Activated CD8-positive, alpha-beta memory T cell treated with anti-CD3 and anti-CD28 coated beads for 36 hours (primary cell): ENCODE measurements at regions not wholly inside any gene's neighbourhood (a gene's known extent, or its start where the extent isn't known, plus 50 kb on each side); places are given as distances from the start of the nearest gene placed in this dataset.

Experiments
- CTCF ChIA-PET: fragments of 350-600 bp; sonication (Branson Sonifier 250); formaldehyde crosslinking; loops from one replicate; lab custom pipeline; 2021; ENCODE audit warnings: antibody characterized with exemption; lab: Charles Lee
- POLR2A ChIA-PET: fragments of 350-600 bp; sonication (Branson Sonifier 250); formaldehyde crosslinking; loops from one replicate; lab custom pipeline; 2021; ENCODE audit warnings: antibody characterized with exemption; lab: Charles Lee

DNA sequence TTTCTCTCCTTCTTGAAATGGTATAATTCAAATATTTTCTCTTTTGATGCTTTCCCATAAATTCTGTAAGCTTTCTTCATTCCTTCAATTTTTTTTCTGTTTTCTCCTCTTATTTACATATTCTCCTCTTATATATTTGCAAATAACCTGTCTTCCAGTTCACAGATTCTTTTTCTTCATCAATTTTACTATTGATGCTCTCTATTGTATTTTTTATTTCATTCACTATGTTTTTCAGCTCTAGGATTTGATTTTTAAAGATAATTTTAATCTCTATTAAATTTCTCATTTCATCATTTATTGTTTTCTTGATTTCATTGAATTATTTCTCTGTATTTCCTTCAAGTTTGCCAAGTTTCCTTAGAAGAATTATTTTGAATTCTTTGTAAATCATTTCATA is 54.0 kb upstream of the PRPS1L1 start:
- ChIA-PET POLR2A (no interaction called here), CTCF (no interaction called here)

DNA sequence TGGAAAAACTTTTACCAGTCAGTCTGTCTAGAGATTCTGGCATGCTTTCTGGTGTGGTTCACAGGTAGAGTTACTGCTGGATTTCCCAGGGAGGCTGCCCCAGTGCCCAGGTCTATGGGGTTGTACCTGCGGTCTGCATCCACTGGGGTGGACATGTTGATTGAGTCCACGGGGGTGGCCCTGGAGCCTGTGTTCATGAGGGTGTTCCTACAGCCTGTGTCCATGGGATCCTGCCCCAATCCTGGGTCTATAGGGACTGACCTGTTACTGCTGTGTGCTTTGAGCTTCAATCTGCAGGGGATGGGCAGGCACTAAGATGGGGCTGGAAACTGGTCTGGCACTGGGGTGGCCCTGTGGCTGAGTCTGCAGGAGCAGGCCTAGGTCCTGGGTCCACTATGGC is 54.5 kb upstream of the PRPS1L1 start:
- POLR2A ChIA-PET, result no interaction called here
- CTCF ChIA-PET, result no interaction called here

GRCh38 chr7:18086165-18087025 is 58.7 kb upstream of the PRPS1L1 start:
- POLR2A ChIA-PET, result no interaction called here
- CTCF ChIA-PET, result no interaction called here

DNA sequence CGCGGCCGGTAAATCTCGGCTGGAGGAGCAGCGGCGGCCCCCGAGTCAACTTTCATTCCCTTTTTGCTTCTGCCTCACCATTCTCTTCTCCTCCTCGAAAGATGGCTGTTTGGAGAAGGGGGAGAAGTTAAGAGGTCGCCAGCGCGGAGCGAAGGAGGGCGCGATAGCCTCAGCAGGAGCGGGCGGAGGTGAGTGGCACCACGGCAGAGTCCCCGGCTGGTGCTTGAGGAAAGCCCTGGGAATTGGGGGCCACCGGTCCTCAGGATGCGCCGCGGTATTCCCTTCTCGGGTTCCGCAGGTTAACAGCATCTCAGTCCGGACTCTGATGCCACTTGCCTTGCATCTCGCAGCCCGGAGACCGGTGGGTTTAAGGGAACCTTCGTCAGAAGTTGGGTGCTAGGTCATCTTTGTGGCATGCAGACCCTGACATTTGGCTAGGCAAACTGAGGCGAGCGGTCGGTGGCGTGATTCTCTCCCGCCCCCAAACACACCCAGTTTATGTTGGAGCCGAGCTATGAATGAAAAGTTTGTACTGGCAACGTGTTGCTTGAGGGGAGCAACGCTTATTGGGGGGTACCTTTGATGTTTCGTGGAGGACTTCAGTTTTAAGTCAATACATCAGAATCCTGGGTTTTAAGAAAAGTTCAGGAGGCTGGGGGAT is 59.5 kb upstream of the PRPS1L1 start:
- POLR2A ChIA-PET, result no interaction called here
- CTCF ChIA-PET, result no interaction called here

- CTCF ChIA-PET, result interaction anchor here (0.6 kb wide), 1 partner anchor 36 kb away, joined by 3 read pairs; no protein-coding TSS in a partner anchor
Observed at GRCh38 chr7:18087687-18088078, 60.0 kb upstream of the PRPS1L1 start.

DNA sequence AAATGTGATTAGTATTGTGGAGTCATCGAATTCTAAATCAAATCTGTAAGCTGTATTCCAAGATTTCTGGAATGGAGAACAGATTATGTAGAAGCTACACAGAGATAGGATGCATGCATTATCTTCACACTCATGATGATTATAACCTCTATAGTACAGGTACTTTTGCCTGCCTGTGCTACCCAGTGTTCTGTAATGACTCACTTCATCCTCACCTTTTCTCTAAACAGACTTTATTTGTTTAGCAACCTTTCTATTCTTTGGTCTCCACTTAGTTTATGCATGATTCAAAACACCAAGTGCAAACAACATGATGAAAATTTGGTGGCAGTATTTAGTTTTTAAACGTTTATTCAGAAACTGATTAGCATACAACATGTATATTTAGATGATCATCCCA is 68.4 kb upstream of the PRPS1L1 start:
- ChIA-PET POLR2A (no interaction called here), CTCF (no interaction called here)

More at GRCh38 chr7:18087687-18088078, 60.0 kb upstream of the PRPS1L1 start:
- POLR2A ChIA-PET, result no interaction called here

DNA sequence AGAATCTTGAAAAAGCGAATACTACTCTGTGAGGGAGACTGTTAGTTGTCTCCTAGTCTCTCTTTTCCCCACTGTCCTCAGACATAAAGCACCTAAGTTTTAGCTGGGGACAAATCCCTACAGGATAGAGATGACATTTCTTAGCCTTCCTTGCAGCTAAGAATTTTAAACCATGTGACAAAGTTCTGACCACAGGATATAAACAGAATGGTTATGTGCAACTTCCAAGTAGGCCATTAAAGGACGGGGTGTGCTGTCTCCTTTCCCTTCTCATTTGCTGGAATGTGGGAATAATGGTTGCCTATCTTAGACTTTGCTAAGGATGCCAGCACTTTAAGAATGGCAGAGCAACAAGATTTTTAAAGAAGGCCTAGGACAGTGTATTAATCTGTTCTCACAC is 74.9 kb upstream of the PRPS1L1 start:
- ChIA-PET POLR2A (no interaction called here), CTCF (no interaction called here)

GRCh38 chr7:18103436-18104218 is 76.0 kb upstream of the PRPS1L1 start:
- ChIA-PET CTCF (no interaction called here), POLR2A (no interaction called here)

DNA sequence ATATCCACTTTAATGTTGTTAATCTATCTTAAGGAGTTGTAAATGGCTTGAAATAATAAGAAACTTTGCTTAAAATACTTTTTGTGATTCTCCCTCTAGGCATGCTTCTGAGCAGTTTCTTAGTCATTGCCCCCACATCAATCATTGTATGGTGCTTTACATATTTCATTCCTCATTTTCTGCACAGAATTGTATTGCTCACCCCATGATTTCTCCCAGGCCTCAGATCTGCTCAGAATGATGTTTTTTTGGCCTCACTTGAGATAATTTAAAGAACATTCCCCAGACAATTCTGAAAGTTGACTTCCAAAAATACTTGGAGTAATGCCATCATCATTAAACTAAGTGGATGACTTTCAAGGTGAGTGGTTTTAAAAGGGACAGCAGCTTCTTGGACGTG is 82.1 kb upstream of the PRPS1L1 start:
- CTCF ChIA-PET, result no interaction called here
- POLR2A ChIA-PET, result no interaction called here

GRCh38 chr7:18116661-18117060 is 89.0 kb upstream of the PRPS1L1 start:
- ChIA-PET CTCF (no interaction called here), POLR2A (no interaction called here)

DNA sequence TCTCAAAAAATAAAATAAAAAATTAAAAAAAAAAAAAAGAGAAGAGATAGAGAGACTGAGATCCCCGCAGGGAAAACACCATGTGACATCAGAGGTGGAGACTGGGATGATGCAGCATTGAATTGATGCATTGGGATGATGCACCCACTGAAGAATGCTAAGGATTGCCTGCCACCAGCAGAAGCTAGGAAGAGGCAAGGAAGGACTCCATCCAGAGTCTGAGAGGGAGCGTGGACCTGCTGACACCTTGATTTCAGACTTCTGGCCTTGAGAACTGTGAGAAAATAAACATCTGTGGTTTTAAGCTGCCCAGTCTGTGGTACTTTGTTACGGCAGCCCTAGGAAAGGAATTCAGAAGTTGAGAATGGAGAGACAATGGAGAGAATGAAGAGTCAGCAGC is 89.8 kb upstream of the PRPS1L1 start:
- CTCF ChIA-PET, result no interaction called here
- POLR2A ChIA-PET, result no interaction called here

DNA sequence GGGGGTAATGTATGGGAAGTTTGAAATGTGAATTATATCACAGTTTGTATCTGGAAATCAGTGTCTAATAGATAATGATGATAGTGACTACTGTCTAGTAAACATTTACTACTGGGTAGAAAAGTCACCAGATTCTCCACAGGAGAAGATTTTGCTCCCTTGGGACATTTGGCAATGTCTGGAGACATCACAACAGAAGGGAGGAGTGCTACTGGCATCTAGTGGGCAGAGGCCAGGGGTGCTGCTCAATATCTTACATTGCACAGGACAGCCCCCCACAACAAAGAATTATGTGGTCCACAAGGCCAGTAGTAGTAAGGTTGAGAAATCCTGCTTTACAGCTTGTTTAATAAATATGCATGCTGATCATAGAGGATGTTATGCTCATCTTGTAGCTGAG is 92.3 kb upstream of the PRPS1L1 start:
- POLR2A ChIA-PET, result no interaction called here
- CTCF ChIA-PET, result no interaction called here

DNA sequence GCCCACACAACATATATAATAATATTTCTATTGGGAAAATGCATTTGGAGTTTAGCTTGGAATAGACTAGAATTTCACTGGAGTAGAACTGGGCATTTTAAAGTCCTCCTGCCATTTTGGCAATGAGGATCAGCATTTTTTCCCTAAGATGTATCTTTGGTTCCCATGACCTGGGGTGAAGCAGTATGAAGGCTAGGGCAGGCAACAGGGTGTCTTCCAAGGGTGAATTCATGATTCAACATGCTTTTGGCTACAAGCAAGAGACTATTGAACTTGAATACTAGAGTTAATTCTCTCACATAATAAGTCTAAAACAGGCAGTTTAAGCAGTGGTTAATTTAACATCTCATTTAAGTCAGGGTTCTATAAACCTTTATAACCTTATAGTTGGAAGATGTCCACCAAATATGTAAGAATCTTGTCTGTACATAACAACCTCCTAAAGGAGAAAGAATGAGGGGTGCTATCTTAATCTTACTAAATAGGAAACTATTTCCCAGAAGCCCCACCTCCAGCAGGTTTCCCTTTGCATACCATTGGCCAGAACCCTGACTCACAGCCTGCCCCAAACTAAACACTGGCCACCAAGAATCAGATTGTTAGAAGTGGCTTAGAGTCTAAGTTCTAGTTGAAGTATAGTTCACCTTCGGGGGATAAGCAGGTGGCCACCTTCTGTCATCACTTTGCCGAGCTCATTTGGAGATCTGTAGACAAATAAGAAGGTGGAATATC is 96.0 kb upstream of the PRPS1L1 start:
- POLR2A ChIA-PET, result no interaction called here
- CTCF ChIA-PET, result no interaction called here

GRCh38 chr7:18125476-18125875 is 97.8 kb upstream of the PRPS1L1 start:
- ChIA-PET POLR2A (no interaction called here), CTCF (no interaction called here)

DNA sequence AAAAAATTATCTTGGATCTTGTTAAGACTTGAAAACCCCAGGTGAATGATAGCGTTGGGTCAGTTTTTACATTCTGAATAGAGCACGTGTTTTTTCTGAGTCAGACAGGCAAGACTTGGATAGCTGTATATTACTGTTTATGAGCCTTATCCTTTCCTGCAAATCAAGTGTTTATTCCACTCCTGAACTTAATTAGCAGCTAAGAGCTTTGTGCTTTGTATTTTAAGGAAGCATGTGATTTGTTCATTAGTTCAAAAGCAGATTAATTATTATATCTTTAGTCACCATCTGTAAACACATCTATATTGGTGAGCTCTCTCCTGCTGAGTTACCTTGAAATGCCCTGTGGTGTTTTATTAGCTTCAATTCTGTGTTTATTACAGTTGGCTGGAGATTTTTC is 98.6 kb upstream of the PRPS1L1 start:
- ChIA-PET POLR2A (no interaction called here), CTCF (no interaction called here)

- ChIA-PET POLR2A (no interaction called here), CTCF (no interaction called here)
Observed at GRCh38 chr7:18128846-18129245, 101.2 kb upstream of the PRPS1L1 start.

- CTCF ChIA-PET, result no interaction called here
Observed at GRCh38 chr7:18132811-18133210, 105.2 kb upstream of the PRPS1L1 start.

DNA sequence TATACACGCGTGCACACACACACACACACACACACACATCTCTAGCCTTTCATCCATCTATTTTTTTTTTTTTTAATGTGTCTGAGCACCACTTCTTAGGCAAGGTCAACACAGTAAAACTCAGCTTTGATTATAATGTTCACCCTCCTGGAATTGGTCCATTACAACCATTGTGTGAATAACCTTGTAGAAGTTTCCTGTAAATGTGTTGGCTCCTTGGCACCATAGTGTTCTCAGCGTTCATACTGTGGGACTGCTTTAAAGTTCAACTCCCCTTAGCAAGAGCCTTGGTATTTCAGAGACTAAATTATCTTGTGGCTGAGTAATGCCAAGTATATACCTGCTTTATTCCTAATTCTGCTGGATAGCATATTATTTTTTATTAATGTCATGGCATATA is 106.3 kb upstream of the PRPS1L1 start:
- POLR2A ChIA-PET, result no interaction called here
- CTCF ChIA-PET, result no interaction called here

More at GRCh38 chr7:18132811-18133210, 105.2 kb upstream of the PRPS1L1 start:
- POLR2A ChIA-PET, result no interaction called here

DNA sequence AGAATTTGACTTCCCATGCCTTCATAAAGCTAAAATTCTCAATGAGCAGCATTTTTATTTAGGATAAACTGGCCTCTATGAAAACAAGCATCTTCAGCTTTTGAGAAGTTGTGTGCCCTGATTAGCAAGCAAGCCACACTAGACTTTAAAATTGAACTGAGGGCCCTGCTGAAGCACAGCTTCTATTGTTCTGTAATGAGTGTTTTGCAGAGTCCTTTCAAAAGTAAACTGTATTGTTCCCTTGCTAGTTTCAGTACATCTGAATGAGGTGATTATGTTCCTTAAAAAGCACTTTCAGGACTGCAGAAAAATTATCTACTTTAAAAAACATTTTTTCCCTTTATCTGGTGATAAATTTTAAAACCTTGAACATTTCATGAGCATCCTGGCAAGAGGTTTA is 113.3 kb upstream of the PRPS1L1 start:
- POLR2A ChIA-PET, result no interaction called here
- CTCF ChIA-PET, result no interaction called here

- CTCF ChIA-PET, result no interaction called here
- POLR2A ChIA-PET, result no interaction called here
Observed at GRCh38 chr7:18144166-18144565, 116.5 kb upstream of the PRPS1L1 start.
